ENCODE measurements at regions not wholly inside any gene's neighbourhood (a gene's known extent, or its start where the extent isn't known, plus 50 kb on each side); places are given as distances from the start of the nearest gene placed in this dataset.
"Not testable (repeated sequence)": the region's sequence is repeated elsewhere in the genome, so short reads cannot be mapped to it uniquely, and the experiment has no call there.

DNA sequence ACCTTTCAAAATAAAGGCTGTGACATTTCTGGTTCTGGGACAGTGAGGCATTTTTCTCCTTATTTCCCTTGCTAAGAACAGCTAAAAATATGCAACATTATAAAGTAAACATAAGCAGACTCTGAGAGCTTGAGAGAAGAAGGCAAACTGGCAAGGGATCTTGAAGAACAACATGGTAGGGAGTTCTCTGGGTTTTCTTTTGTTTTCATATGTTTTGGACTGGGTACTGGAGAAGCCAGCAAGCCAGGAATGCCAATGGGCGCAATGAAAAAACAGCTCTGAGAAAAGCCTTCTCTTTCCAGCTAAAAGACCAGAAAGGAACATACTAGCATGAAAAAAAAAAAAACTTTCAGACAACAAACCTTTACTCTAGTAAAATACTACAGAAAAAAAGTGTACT lies 351.4 kb upstream of the HS6ST1 start (continued):
- TF ChIP-seq, protein P1, sequence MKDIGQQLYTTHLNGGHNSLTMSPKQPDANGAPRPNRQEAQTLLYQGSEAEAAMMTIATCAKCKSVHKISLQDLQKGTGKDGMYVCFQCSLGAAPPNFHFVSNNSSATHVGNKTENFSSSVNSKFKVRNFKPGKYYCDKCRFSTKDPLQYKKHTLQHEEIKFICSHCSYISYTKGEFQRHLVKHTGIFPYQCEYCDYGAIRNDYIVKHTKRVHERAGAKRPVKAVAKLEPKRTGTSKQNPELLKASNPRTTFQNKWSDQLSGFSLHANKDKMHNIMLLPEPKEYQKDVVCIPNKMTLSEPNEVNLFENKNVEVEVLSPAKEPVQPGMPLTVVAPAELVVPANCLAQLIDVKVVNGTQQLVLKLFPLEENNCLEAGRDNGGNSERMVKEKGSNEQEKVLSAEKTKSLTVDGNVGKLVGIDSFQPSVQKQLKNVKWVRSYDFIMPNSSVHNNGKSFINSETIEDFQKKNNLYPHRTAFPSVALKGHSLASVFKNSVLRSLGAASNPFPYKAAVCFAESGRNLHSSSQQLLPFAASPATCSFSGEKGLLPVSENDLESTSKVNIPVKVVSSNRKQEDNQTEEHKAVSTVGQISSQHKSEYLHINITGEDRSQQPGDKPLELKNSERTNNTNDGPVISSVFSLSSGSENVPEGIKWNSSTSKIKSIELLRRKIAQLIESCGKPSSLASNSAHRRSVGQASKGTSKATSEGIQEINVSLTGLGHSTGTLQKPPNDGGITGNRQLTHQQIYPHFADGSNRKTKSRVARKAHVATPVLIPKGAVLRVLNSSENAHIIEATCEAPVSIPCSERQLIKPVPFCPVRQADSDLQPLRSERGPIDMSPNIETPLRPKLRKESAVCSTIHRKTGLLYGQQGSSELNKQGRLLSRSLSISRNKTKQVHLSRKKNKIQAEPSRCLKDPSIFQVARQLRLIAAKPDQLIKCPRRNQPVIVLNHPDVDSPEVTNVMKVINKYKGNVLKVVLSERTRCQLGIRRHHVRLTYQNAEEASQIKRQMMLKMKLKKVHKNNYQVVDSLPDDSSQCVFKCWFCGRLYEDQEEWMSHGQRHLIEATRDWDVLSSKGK (CRISPR knock-in tag; IDR thresholded peaks at IDR 0.05), result no peak
- TF ChIP-seq XRCC3 (IDR thresholded peaks at IDR 0.05) (no peak), ZNF79 (CRISPR knock-in tag; IDR thresholded peaks at IDR 0.05; ENCODE audit: low read depth) (no peak), HDAC1 (IDR thresholded peaks at IDR 0.05) (no peak), ZNF780A (CRISPR knock-in tag; IDR thresholded peaks at IDR 0.05) (no peak)
- TF ChIP-seq, protein P2, sequence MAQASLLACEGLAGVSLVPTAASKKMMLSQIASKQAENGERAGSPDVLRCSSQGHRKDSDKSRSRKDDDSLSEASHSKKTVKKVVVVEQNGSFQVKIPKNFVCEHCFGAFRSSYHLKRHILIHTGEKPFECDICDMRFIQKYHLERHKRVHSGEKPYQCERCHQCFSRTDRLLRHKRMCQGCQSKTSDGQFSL (CRISPR knock-in tag; IDR thresholded peaks at IDR 0.05), result no peak
- TF ChIP-seq, protein P2 (tag; IDR thresholded peaks at IDR 0.05), result no peak

- H3K27ac ChIP-seq (ENCODE audit: extremely low read depth, low read depth, low read length); H3K4me3 ChIP-seq; H3K9ac ChIP-seq (ENCODE audit: insufficient read depth in 1 of 2, low read depth in 2 of 2, low read length in 2 of 2); H3K27me3 ChIP-seq (ENCODE audit: control insufficient read depth in 2 of 2, insufficient read depth in 2 of 2, low read length in 2 of 2); BruUV-seq (replicated peaks); H3K9me3 ChIP-seq (replicated peaks; ENCODE audit: control insufficient read depth, insufficient read depth, low read depth, low read length); H3K4me2 ChIP-seq (ENCODE audit: insufficient read depth, low read length); H3K9me1 ChIP-seq (ENCODE audit: control insufficient read depth, insufficient read depth, low read length); FAIRE-seq; H3K4me1 ChIP-seq (replicated peaks in 1 of 2; ENCODE audit: control insufficient read depth in 2 of 2, insufficient read depth in 2 of 2, low read length in 2 of 2); in situ Hi-C loops (cut with MboI); H2AFZ ChIP-seq (ENCODE audit: low read depth, low read length); H4K20me1 ChIP-seq (replicated peaks; ENCODE audit: control insufficient read depth, insufficient read depth, low read length); H3K79me2 ChIP-seq (ENCODE audit: control insufficient read depth, insufficient read depth, low read length); DNase-seq (ENCODE audit: extremely low read depth in 1 of 4, low spot score in 3 of 4); CTCF ChIA-PET (ENCODE audit: low intra/inter-chr PET ratio); intact Hi-C loops (cut with micrococcal nuclease); ATAC-seq; H3K36me3 ChIP-seq (ENCODE audit: control insufficient read depth, insufficient read depth, low read length): not testable (repeated sequence)
- WGBS (ENCODE audit: insufficient coverage, low coverage, missing lambda C conversion rate), result 8% methylated on average over 18 of the region's 36 CpGs
- POLR2A ChIA-PET, result interaction anchor here (0.6 kb wide), 1 partner anchor 11 kb away, joined by 3 read pairs; no protein-coding TSS in a partner anchor
Observed at GRCh38 chr2:128671981-128672757, 353.5 kb upstream of the HS6ST1 start.

GRCh38 chr2:128679680-128680079 lies 361.0 kb upstream of the HS6ST1 start:
- H3K9ac ChIP-seq (ENCODE audit: insufficient read depth in 1 of 2, low read depth in 2 of 2, low read length in 2 of 2); ATAC-seq; DNase-seq (ENCODE audit: extremely low read depth in 1 of 4, low spot score in 3 of 4); H3K79me2 ChIP-seq (ENCODE audit: control insufficient read depth, insufficient read depth, low read length); intact Hi-C loops (cut with micrococcal nuclease); H3K4me2 ChIP-seq (ENCODE audit: insufficient read depth, low read length); in situ Hi-C loops (cut with MboI); FAIRE-seq; H3K4me3 ChIP-seq; H4K20me1 ChIP-seq (replicated peaks; ENCODE audit: control insufficient read depth, insufficient read depth, low read length); H3K27ac ChIP-seq (ENCODE audit: extremely low read depth, low read depth, low read length); H2AFZ ChIP-seq (ENCODE audit: low read depth, low read length); H3K9me1 ChIP-seq (ENCODE audit: control insufficient read depth, insufficient read depth, low read length); H3K4me1 ChIP-seq (replicated peaks in 1 of 2; ENCODE audit: control insufficient read depth in 2 of 2, insufficient read depth in 2 of 2, low read length in 2 of 2); H3K9me3 ChIP-seq (replicated peaks; ENCODE audit: control insufficient read depth, insufficient read depth, low read depth, low read length); CTCF ChIA-PET (ENCODE audit: low intra/inter-chr PET ratio); BruUV-seq (replicated peaks); H3K36me3 ChIP-seq (ENCODE audit: control insufficient read depth, insufficient read depth, low read length): not testable (repeated sequence)
- POLR2A ChIA-PET, result interaction anchor here (0.8 kb wide), 1 partner anchor 13 kb away, joined by 3 read pairs; no protein-coding TSS in a partner anchor
- peaks cover 6 to 23% of the 10 kb centered on the region in 2 experiments; a peak in 3 of 5 replicates for H3K27me3 ChIP-seq (ENCODE audit: control insufficient read depth in 2 of 2, insufficient read depth in 2 of 2, low read length in 2 of 2)
- WGBS (ENCODE audit: insufficient coverage, low coverage, missing lambda C conversion rate), result 4% methylated on average over 12 of the region's 12 CpGs
